Esophagus muscularis mucosa (tissue), 4 donors: ENCODE measurements at regions not wholly inside any gene's neighbourhood (a gene's known extent, or its start where the extent isn't known, plus 50 kb on each side); places are given as distances from the start of the nearest gene placed in this dataset.

Experiments used
- DNase-seq: peaks from one replicate; pipeline ENCODE4 v3.0.0-alpha.2; 2017; ENCODE audit errors: extremely low spot score
- H3K27ac ChIP-seq, 4 donors: fragments of 200-600 bp; sonication (generic); replicated peaks in 1 of 4; 1 replicate in 3 of 4; 2 replicates in 1 of 4; pipeline ENCODE4 v1.5.1; 2016 to 2019; ENCODE audit warnings: mild to moderate bottlenecking in 1 of 4
- H3K27me3 ChIP-seq, 4 donors: fragments of 200-600 bp; sonication (generic); one replicate each; pipeline versions ENCODE4 v1.5.1 to v1.6.0; 2016 to 2019
- H3K36me3 ChIP-seq, 4 donors: fragments of 200-600 bp; sonication (generic); one replicate each; pipeline ENCODE4 v1.5.1; 2016 to 2019
- H3K4me1 ChIP-seq, 4 donors: fragments of 200-600 bp; sonication (generic); one replicate each; pipeline ENCODE4 v1.5.1; 2016 to 2019
- H3K4me3 ChIP-seq, 4 donors: fragments of 200-600 bp; sonication (generic); 1 replicate in 2 of 4; 2 replicates in 2 of 4; pipeline ENCODE4 v1.5.1; 2016 to 2019; ENCODE audit warnings: mild to moderate bottlenecking in 4 of 4, moderate library complexity in 1 of 4
- H3K9me3 ChIP-seq, 4 donors: fragments of 200-600 bp; sonication (generic); 1 replicate in 3 of 4; 2 replicates in 1 of 4; pipeline ENCODE4 v1.5.1; 2016 to 2019
- CTCF ChIP-seq, 3 experiments: fragments of 200-600 bp in 2 of 3; fragments of 450-650 bp in 1 of 3; sonication (generic) in 2 of 3; IDR thresholded peaks; one replicate each; pipeline ENCODE4 v1.5.1; 2017 to 2019; ENCODE audit warnings: antibody characterized with exemption in 3 of 3, mild to moderate bottlenecking in 2 of 3, moderate library complexity in 1 of 3
- EP300 ChIP-seq: sonication (generic); formaldehyde crosslinking; IDR thresholded peaks from one replicate; pipeline ENCODE4 v1.6.1; 2017; ENCODE audit warnings: antibody characterized with exemption
- POLR2A ChIP-seq: fragments of 450-650 bp; IDR thresholded peaks from one replicate; pipeline ENCODE4 v1.6.1; 2017; ENCODE audit warnings: antibody characterized with exemption, moderate library complexity, mild to moderate bottlenecking, low read depth
- POLR2AphosphoS5 ChIP-seq, 2 donors: sonication (generic); formaldehyde crosslinking; IDR thresholded peaks; one replicate each; pipeline ENCODE4 v1.6.1; 2017; ENCODE audit warnings: antibody characterized with exemption in 2 of 2
- WGBS: methylation state at CpG from one replicate; pipeline ENCODE4 v1.1.5; 2018; 5-methylcytosine and 5-hydroxymethylcytosine counted together
- intact Hi-C: fragments of 100-400 bp; cut with DNase I; formaldehyde crosslinking; loops from one replicate; pipeline ENCODE4 v1.15.1; 2023

- Histone ChIP-seq H3K27me3 (no peaks in the 10 kb centered on the region), H3K36me3 (no peaks in the 10 kb centered on the region), H3K4me3 (no peak overlapping the region), H3K4me1 (peaks cover 0 to 4% (median 0%) of the 10 kb centered on the region in 4 donors), H3K27ac (no peak overlapping the region), H3K9me3 (no peaks in the 10 kb centered on the region)
- TF ChIP-seq POLR2A (no peak), EP300 (no peak)
- intact Hi-C loops: no loop called here
- 94% methylated on average over 6 of the region's 6 CpGs for WGBS
- no peak for DNase-seq
These were observed 268.5 kb downstream of the C3orf38 start for GRCh38 chr3:88418219-88418618.

- Histone ChIP-seq H3K27me3 (no peaks in the 10 kb centered on the region), H3K27ac (no peak overlapping the region), H3K36me3 (no peaks in the 10 kb centered on the region), H3K9me3 (no peaks in the 10 kb centered on the region), H3K4me3 (no peak overlapping the region), H3K4me1 (no peaks in the 10 kb centered on the region)
- 26% methylated on average over 2 of the region's 2 CpGs for WGBS
- intact Hi-C loops: no loop called here
- no peak for DNase-seq
- no peak for TF ChIP-seq CTCF (IDR thresholded peaks at IDR 0.05)
- TF ChIP-seq EP300: no peak
- no peak for TF ChIP-seq POLR2AphosphoS5 (IDR thresholded peaks at IDR 0.05)
- no peak for TF ChIP-seq POLR2A
These were observed 283.8 kb downstream of the C3orf38 start for GRCh38 chr3:88433568-88433967.

GRCh38 chr3:88434001-88434400, 284.2 kb downstream of the C3orf38 start:
- DNase-seq: no peak
- H3K27ac ChIP-seq: no peak overlapping the region
- no peak overlapping the region for H3K4me3 ChIP-seq
- intact Hi-C loops: no loop called here
- H3K9me3 ChIP-seq: no peaks in the 10 kb centered on the region
- no peaks in the 10 kb centered on the region for H3K4me1 ChIP-seq
- 79% methylated on average over 2 of the region's 2 CpGs for WGBS
- no peaks in the 10 kb centered on the region for H3K36me3 ChIP-seq
- H3K27me3 ChIP-seq: no peaks in the 10 kb centered on the region
- no peak for TF ChIP-seq POLR2A
- TF ChIP-seq POLR2AphosphoS5 (IDR thresholded peaks at IDR 0.05): no peak
- TF ChIP-seq CTCF (IDR thresholded peaks at IDR 0.05): no peak
- TF ChIP-seq EP300: no peak

- Histone ChIP-seq H3K27me3 (no peaks in the 10 kb centered on the region), H3K27ac (no peak overlapping the region), H3K9me3 (no peaks in the 10 kb centered on the region), H3K4me1 (no peaks in the 10 kb centered on the region), H3K36me3 (no peaks in the 10 kb centered on the region), H3K4me3 (no peak overlapping the region)
- WGBS: 73% methylated on average over 1 of the region's 1 CpG
- DNase-seq: no peak
- TF ChIP-seq EP300: no peak
- TF ChIP-seq CTCF (IDR thresholded peaks at IDR 0.05): no peak
- TF ChIP-seq POLR2AphosphoS5 (IDR thresholded peaks at IDR 0.05): no peak
- TF ChIP-seq POLR2A: no peak
- intact Hi-C loops: no loop called here
These were observed 290.9 kb downstream of the C3orf38 start for GRCh38 chr3:88440701-88441100.

GRCh38 chr3:88443066-88443465, 293.3 kb downstream of the C3orf38 start:
- WGBS: 41% methylated on average over 1 of the region's 1 CpG
- Histone ChIP-seq H3K27ac (no peak overlapping the region), H3K9me3 (no peaks in the 10 kb centered on the region), H3K27me3 (no peaks in the 10 kb centered on the region), H3K36me3 (no peaks in the 10 kb centered on the region), H3K4me1 (no peaks in the 10 kb centered on the region), H3K4me3 (no peak overlapping the region)
- intact Hi-C loops: no loop called here
- no peak for DNase-seq
- no peak for TF ChIP-seq CTCF (IDR thresholded peaks at IDR 0.05)
- TF ChIP-seq POLR2AphosphoS5 (IDR thresholded peaks at IDR 0.05): no peak
- no peak for TF ChIP-seq POLR2A
- no peak for TF ChIP-seq EP300
